BLaER1 (cell line): ENCODE measurements at regions not wholly inside any gene's neighbourhood (a gene's known extent, or its start where the extent isn't known, plus 50 kb on each side); places are given as distances from the start of the nearest gene placed in this dataset.
"Not testable (repeated sequence)": the region's sequence is repeated elsewhere in the genome, so short reads cannot be mapped to it uniquely, and the experiment has no call there.

Experiments
- H3K27ac ChIP-seq: shearing (Covaris generic); formaldehyde crosslinking; 2 replicates; pipeline ENCODE4 v1.8.1; 2022
- H3K27me3 ChIP-seq: shearing (Covaris generic); formaldehyde crosslinking; 2 replicates; pipeline ENCODE4 v1.8.1; 2022
- H3K36me3 ChIP-seq: shearing (Covaris generic); formaldehyde crosslinking; 2 replicates; pipeline ENCODE4 v1.8.1; 2022
- H3K4me1 ChIP-seq: shearing (Covaris generic); formaldehyde crosslinking; 2 replicates; pipeline ENCODE4 v1.8.1; 2022
- H3K4me2 ChIP-seq: shearing (Covaris generic); formaldehyde crosslinking; 2 replicates; pipeline ENCODE4 v1.8.1; 2022
- H3K4me3 ChIP-seq: shearing (Covaris generic); formaldehyde crosslinking; 2 replicates; pipeline ENCODE4 v1.8.1; 2022
- H3K9ac ChIP-seq: shearing (Covaris generic); formaldehyde crosslinking; 2 replicates; pipeline ENCODE4 v1.8.1; 2022
- H3K9me3 ChIP-seq: shearing (Covaris generic); formaldehyde crosslinking; 2 replicates; pipeline ENCODE4 v1.8.1; 2022
- H4K20me1 ChIP-seq: shearing (Covaris generic); formaldehyde crosslinking; 2 replicates; pipeline ENCODE4 v1.8.1; 2022
- Cebpa-rat ChIP-seq: shearing (Covaris generic); IDR thresholded peaks from 2 replicates; pipeline ENCODE4 v1.8.1; 2022

DNA sequence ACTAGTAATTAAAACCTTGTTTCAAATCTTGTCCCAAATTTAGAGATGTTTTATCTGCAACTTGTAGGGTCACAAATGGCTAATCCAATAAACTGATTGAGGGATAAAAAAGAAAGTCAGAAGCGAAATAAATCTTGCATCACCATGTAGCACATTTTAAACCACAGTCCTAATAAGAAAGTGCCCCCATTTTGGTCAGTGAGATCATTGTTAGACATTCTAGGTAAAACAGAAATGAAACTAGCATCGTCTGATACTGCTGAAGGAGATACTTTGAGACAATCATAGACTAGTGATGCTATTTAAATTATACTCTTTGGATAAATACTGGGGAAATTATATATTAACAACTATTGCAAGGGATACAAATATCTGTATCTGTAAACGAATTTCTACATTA, 247.9 kb downstream of the AMY1C start:
- H3K4me3 ChIP-seq: no peak overlapping the region

GRCh38 chr1:104018922-104019674, 269.4 kb downstream of the AMY1C start:
- no peaks in the 10 kb centered on the region for H4K20me1 ChIP-seq
- no peak overlapping the region for H3K27ac ChIP-seq
- H3K9me3 ChIP-seq: no peaks in the 10 kb centered on the region
- H3K36me3 ChIP-seq: no peaks in the 10 kb centered on the region
- H3K4me3 ChIP-seq: no peak overlapping the region
- no peak overlapping the region for H3K9ac ChIP-seq
- H3K4me1 ChIP-seq: no peaks in the 10 kb centered on the region
- no peaks in the 10 kb centered on the region for H3K27me3 ChIP-seq
- no peak overlapping the region for H3K4me2 ChIP-seq
- no peak for TF ChIP-seq Cebpa-rat

More for the DNA sequence above, 247.9 kb downstream of the AMY1C start:
- H4K20me1 ChIP-seq: no peaks in the 10 kb centered on the region
- H3K4me1 ChIP-seq: no peaks in the 10 kb centered on the region
- TF ChIP-seq Cebpa-rat: no peak
- no peak overlapping the region for H3K4me2 ChIP-seq
- H3K27me3 ChIP-seq: no peaks in the 10 kb centered on the region
- no peaks in the 10 kb centered on the region for H3K36me3 ChIP-seq
- H3K9ac ChIP-seq: no peak overlapping the region
- H3K9me3 ChIP-seq: no peaks in the 10 kb centered on the region
- H3K27ac ChIP-seq: no peak overlapping the region

DNA sequence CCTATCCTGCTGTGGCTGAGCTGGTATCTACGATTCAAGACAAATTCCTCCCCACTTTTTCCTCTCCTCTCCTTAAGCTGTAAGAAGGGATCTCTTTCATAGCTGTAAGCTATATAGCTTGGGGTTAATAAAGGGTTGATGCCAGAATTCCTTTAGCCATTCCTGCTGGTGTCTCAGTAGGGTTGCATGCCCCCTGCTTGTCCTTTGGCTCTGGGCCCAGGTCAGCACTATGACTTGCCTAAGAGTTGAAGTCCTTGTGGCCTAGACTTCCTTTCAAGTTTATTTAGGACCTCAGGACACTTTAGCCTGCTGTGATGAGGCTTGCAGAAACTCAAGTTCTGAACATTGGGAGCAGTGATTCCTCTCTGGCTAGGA, 270.0 kb downstream of the AMY1C start:
- Histone ChIP-seq H4K20me1 (no peaks in the 10 kb centered on the region), H3K4me3 (no peak overlapping the region)
- TF ChIP-seq Cebpa-rat: no peak

DNA sequence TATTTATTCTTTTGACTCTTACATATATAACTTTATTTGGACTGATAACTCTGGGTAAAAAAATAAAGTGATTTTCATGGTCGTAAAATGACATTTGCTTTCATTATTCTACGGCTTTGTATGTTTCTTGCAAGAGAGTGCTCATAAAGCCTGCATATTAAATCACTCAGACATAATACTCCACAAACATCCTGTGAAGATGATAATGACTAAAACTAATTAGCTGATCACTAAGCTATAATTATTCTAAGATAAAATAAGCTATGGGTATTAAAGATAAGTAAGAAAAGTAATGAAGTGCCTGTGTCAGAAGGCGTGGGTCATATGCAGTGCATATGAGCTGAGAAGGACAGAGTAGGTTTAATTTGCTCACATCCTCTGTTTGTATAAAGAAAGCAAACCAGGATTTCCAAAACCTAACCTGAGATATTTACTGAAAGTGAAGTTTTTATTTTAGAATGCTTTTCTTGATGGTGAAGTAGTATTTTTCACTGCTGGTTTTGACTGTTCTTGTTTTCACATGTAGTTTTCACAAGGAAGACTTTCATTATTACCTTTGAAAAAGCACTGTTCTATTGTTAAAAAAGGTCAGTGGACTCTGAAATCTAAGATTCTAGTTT, 278.8 kb downstream of the AMY1C start:
- H4K20me1 ChIP-seq: no peaks in the 10 kb centered on the region
- H3K4me3 ChIP-seq: no peak overlapping the region
- H3K4me1 ChIP-seq: no peaks in the 10 kb centered on the region
- no peak overlapping the region for H3K4me2 ChIP-seq
- no peak overlapping the region for H3K27ac ChIP-seq
- H3K9ac ChIP-seq: no peak overlapping the region
- no peaks in the 10 kb centered on the region for H3K27me3 ChIP-seq
- H3K9me3 ChIP-seq: no peaks in the 10 kb centered on the region
- no peak for TF ChIP-seq Cebpa-rat
- H3K36me3 ChIP-seq: no peaks in the 10 kb centered on the region

More for the DNA sequence above, 270.0 kb downstream of the AMY1C start:
- H3K4me2 ChIP-seq: no peak overlapping the region
- H3K4me1 ChIP-seq: no peaks in the 10 kb centered on the region
- H3K27me3 ChIP-seq: no peaks in the 10 kb centered on the region
- H3K9ac ChIP-seq: no peak overlapping the region
- no peak overlapping the region for H3K27ac ChIP-seq
- no peaks in the 10 kb centered on the region for H3K36me3 ChIP-seq
- H3K9me3 ChIP-seq: no peaks in the 10 kb centered on the region

- Histone ChIP-seq H3K27ac (no peak overlapping the region), H3K9ac (no peak overlapping the region), H3K36me3 (no peaks in the 10 kb centered on the region), H3K9me3 (no peaks in the 10 kb centered on the region), H3K4me3 (no peak overlapping the region), H3K4me2 (no peak overlapping the region), H3K4me1 (no peaks in the 10 kb centered on the region), H4K20me1 (no peaks in the 10 kb centered on the region), H3K27me3 (no peaks in the 10 kb centered on the region)
- no peak for TF ChIP-seq Cebpa-rat
Observed at GRCh38 chr1:104029456-104029970, 279.8 kb downstream of the AMY1C start.

DNA sequence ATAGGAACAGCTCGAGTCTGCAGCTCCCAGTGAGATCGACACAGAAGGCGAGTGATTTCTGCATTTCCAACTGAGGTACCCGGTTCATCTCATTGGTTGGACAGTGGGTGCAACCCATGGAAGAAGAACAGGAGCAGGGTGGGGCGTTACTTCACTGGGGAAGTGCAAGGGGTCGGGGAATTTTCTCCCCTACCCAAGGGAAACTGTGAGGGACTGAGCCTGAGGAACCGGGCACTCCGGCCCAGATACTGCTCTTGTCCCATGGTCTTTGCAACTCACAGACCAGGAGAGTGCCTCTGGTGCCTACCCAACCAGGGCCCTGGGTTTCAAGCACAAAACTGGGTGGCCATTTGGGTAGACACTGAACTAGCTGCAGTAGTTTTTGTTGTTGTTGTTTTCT, 307.1 kb downstream of the AMY1C start:
- no peak overlapping the region for H3K27ac ChIP-seq
- H3K4me3 ChIP-seq: no peak overlapping the region
- no peaks in the 10 kb centered on the region for H3K4me1 ChIP-seq
- no peak overlapping the region for H3K9ac ChIP-seq
- no peak for TF ChIP-seq Cebpa-rat
- no peak overlapping the region for H3K4me2 ChIP-seq
- no peaks in the 10 kb centered on the region for H3K27me3 ChIP-seq
- H3K36me3 ChIP-seq: no peaks in the 10 kb centered on the region
- no peaks in the 10 kb centered on the region for H4K20me1 ChIP-seq
- H3K9me3 ChIP-seq: peaks cover 6% of the 10 kb centered on the region; the same call in 1 of the 2 replicates

GRCh38 chr1:104057219-104057898, 307.7 kb downstream of the AMY1C start:
- not testable (repeated sequence) for H3K4me2 ChIP-seq, H3K4me1 ChIP-seq, H3K9ac ChIP-seq, H4K20me1 ChIP-seq, H3K27ac ChIP-seq, H3K9me3 ChIP-seq, H3K27me3 ChIP-seq, H3K4me3 ChIP-seq, H3K36me3 ChIP-seq

DNA sequence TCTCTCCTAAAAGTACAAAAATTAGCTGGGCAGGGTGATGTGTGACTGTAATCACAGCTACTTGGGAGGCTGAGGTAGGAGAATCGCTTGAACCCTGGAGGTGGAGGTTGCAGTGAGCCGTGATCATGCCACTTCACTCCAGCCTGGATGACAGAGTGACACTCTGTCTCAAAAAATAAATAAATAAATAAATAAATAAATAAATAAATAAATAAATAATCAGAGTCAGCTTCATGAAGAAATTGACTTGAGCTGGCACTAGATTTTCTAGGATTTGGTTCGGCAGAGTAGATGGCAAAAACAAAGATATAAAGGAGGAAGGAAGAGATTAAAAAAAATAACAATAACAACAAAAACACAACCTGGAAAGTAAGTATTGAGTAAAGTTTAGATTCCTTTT, 311.9 kb downstream of the AMY1C start:
- H3K36me3 ChIP-seq, H3K4me3 ChIP-seq, H3K27me3 ChIP-seq, H3K9ac ChIP-seq, H4K20me1 ChIP-seq, H3K9me3 ChIP-seq, H3K27ac ChIP-seq, H3K4me1 ChIP-seq, H3K4me2 ChIP-seq: not testable (repeated sequence)

GRCh38 chr1:104064399-104064798, 314.7 kb downstream of the AMY1C start:
- H4K20me1 ChIP-seq: no peaks in the 10 kb centered on the region
- H3K27me3 ChIP-seq: no peaks in the 10 kb centered on the region
- no peak overlapping the region for H3K4me2 ChIP-seq
- TF ChIP-seq Cebpa-rat: no peak
- no peak overlapping the region for H3K27ac ChIP-seq
- no peaks in the 10 kb centered on the region for H3K4me1 ChIP-seq
- H3K4me3 ChIP-seq: no peak overlapping the region
- H3K9me3 ChIP-seq: no peaks in the 10 kb centered on the region
- H3K36me3 ChIP-seq: no peaks in the 10 kb centered on the region
- no peak overlapping the region for H3K9ac ChIP-seq

DNA sequence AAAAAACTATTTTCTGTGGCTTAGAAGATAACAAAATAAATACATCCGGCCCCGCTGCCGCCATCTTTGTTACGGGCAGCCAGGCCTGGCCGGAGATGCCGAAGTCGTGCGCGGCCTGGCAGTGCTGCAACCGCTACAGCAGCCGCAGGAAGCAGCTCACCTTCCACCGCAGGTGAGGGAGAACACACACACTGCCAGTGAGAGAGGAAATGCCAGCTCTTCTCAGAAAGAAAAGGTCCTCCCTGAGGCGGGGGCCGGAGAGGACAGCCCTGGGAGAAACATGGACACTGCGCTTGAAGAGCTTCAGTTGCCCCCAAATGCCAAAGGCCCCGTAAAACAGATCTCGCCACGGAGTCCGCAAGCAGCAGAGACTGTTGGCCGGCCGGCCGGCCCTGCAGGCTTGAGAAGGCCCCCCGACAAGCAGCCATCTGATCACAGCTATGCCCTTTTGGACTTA, 323.2 kb downstream of the AMY1C start:
- Histone ChIP-seq H3K9me3 (no peaks in the 10 kb centered on the region), H3K4me3 (no peak overlapping the region), H3K36me3 (no peaks in the 10 kb centered on the region), H3K27me3 (no peaks in the 10 kb centered on the region), H3K4me1 (no peaks in the 10 kb centered on the region), H4K20me1 (no peaks in the 10 kb centered on the region), H3K27ac (no peak overlapping the region), H3K4me2 (no peak overlapping the region), H3K9ac (no peak overlapping the region)
- no peak for TF ChIP-seq Cebpa-rat
